ENCODE measurements at regions not wholly inside any gene's neighbourhood (a gene's known extent, or its start where the extent isn't known, plus 50 kb on each side); places are given as distances from the start of the nearest gene placed in this dataset.

DNA sequence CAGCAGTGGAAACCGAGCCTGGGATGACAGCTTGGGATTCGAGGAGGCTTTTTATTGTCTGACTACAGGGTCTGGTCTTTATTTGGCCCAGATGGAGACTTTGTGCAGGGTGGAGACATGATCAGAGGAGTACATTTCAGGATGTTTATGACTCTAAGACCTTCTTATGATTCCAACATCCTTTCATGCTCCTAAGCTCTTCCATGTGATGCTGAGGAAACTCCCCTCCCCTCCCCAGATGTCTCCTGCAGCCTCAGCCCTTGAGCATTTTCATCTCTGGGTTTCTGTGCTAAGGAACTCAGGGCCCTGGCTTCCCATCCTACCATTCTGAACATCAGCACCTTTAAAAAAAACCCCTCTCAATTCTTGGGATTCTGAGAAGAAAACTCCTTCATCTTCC lies 186.6 kb downstream of the SOX4 start:
- Histone ChIP-seq H3K4me1 (no peaks in the 10 kb centered on the region), H3K27me3 (no peaks in the 10 kb centered on the region), H3K36me3 (no peaks in the 10 kb centered on the region), H3K27ac (replicated peaks in 1 of 4) (no peak overlapping the region), H3K9me3 (no peaks in the 10 kb centered on the region), H3K4me3 (no peak overlapping the region)
- DNase-seq (ENCODE audit: extremely low spot score), result no peak
- TF ChIP-seq EP300 (IDR thresholded peaks at IDR 0.05), result no peak
- TF ChIP-seq, protein P1, sequence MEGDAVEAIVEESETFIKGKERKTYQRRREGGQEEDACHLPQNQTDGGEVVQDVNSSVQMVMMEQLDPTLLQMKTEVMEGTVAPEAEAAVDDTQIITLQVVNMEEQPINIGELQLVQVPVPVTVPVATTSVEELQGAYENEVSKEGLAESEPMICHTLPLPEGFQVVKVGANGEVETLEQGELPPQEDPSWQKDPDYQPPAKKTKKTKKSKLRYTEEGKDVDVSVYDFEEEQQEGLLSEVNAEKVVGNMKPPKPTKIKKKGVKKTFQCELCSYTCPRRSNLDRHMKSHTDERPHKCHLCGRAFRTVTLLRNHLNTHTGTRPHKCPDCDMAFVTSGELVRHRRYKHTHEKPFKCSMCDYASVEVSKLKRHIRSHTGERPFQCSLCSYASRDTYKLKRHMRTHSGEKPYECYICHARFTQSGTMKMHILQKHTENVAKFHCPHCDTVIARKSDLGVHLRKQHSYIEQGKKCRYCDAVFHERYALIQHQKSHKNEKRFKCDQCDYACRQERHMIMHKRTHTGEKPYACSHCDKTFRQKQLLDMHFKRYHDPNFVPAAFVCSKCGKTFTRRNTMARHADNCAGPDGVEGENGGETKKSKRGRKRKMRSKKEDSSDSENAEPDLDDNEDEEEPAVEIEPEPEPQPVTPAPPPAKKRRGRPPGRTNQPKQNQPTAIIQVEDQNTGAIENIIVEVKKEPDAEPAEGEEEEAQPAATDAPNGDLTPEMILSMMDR (IDR thresholded peaks at IDR 0.05), result no peak
- no peak for TF ChIP-seq POLR2A (IDR thresholded peaks at IDR 0.05; ENCODE audit: low read depth)
- TF ChIP-seq POLR2AphosphoS5 (IDR thresholded peaks at IDR 0.05), result no peak
- intact Hi-C loops (cut with DNase I), result no loop called here
- 50% methylated on average over 2 of the region's 2 CpGs for WGBS

DNA sequence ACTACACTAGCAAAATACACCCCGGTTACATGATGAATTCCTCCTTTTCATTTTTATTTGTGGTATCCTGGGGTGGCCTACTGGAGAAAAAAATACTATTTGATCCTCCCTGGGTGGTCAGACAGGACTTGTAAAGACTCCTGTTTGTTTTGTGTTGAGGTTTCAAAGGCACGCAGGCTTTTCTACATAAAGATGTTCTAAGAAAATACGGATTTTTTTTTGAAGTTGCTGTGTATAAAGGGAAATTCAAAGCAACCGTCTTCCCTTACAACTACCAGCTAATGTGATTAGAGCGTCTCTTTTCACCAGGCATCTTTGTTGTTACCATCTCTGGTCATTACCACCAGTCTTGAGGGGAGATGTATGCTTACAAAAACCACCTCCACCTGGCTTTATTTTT lies 187.1 kb downstream of the SOX4 start:
- no peaks in the 10 kb centered on the region for H3K27me3 ChIP-seq
- H3K4me3 ChIP-seq, result no peak overlapping the region
- H3K27ac ChIP-seq (replicated peaks in 1 of 4), result no peak overlapping the region
- intact Hi-C loops (cut with DNase I), result no loop called here
- no peak for DNase-seq (ENCODE audit: extremely low spot score)
- no peaks in the 10 kb centered on the region for H3K4me1 ChIP-seq
- no peaks in the 10 kb centered on the region for H3K36me3 ChIP-seq
- 75% methylated on average over 5 of the region's 5 CpGs for WGBS
- no peaks in the 10 kb centered on the region for H3K9me3 ChIP-seq
- no peak for TF ChIP-seq POLR2AphosphoS5 (IDR thresholded peaks at IDR 0.05)
- TF ChIP-seq EP300 (IDR thresholded peaks at IDR 0.05), result no peak
- TF ChIP-seq POLR2A (IDR thresholded peaks at IDR 0.05; ENCODE audit: low read depth), result no peak
- TF ChIP-seq, protein P1 (IDR thresholded peaks at IDR 0.05), result no peak

DNA sequence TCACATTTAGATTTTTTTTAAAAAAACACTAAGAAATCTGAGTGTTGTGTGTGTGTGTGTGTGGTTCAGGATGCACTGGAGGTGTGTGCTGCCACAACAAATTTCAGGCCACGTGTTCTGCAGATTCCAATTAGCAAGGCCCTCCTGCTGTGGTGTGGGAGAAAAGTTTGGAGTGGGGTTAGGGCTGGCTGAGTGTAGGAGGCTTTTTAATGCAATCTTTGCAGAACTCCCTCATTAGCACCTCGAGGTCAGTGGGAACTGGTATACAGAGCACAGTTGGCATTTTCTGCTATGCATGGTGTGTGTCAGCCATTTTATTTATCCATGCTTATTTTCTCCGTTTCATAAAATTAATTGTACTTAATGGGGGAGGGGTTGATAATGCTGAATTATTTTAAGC lies 187.6 kb downstream of the SOX4 start:
- no peak for DNase-seq (ENCODE audit: extremely low spot score)
- Histone ChIP-seq H3K4me3 (no peak overlapping the region), H3K27ac (replicated peaks in 1 of 4) (no peak overlapping the region), H3K27me3 (no peaks in the 10 kb centered on the region), H3K4me1 (no peaks in the 10 kb centered on the region), H3K9me3 (no peaks in the 10 kb centered on the region), H3K36me3 (no peaks in the 10 kb centered on the region)
- 74% methylated on average over 3 of the region's 3 CpGs for WGBS
- TF ChIP-seq POLR2A (IDR thresholded peaks at IDR 0.05; ENCODE audit: low read depth) (no peak), POLR2AphosphoS5 (IDR thresholded peaks at IDR 0.05) (no peak), EP300 (IDR thresholded peaks at IDR 0.05) (no peak)
- TF ChIP-seq, protein P1 (IDR thresholded peaks at IDR 0.05), result no peak
- intact Hi-C loops (cut with DNase I), result no loop called here

- WGBS, result 91% methylated on average over 1 of the region's 1 CpG
- TF ChIP-seq EP300 (IDR thresholded peaks at IDR 0.05), result no peak
- H3K4me1 ChIP-seq, result no peaks in the 10 kb centered on the region
- no peaks in the 10 kb centered on the region for H3K36me3 ChIP-seq
- H3K27ac ChIP-seq (replicated peaks in 1 of 4), result no peak overlapping the region
- H3K27me3 ChIP-seq, result no peaks in the 10 kb centered on the region
- no peak for DNase-seq (ENCODE audit: extremely low spot score)
- no peak overlapping the region for H3K4me3 ChIP-seq
- intact Hi-C loops (cut with DNase I), result no loop called here
- no peaks in the 10 kb centered on the region for H3K9me3 ChIP-seq
Observed at GRCh38 chr6:21785164-21785563, 191.6 kb downstream of the SOX4 start.

- no peak overlapping the region for H3K27ac ChIP-seq (replicated peaks in 1 of 4)
- no peak for TF ChIP-seq POLR2AphosphoS5 (IDR thresholded peaks at IDR 0.05)
- no peak for TF ChIP-seq POLR2A (IDR thresholded peaks at IDR 0.05; ENCODE audit: low read depth)
- TF ChIP-seq EP300 (IDR thresholded peaks at IDR 0.05), result no peak
- TF ChIP-seq, protein P1 (IDR thresholded peaks at IDR 0.05), result no peak
- no peaks in the 10 kb centered on the region for H3K36me3 ChIP-seq
- H3K9me3 ChIP-seq, result no peaks in the 10 kb centered on the region
- H3K4me3 ChIP-seq, result no peak overlapping the region
- H3K27me3 ChIP-seq, result no peaks in the 10 kb centered on the region
- no peaks in the 10 kb centered on the region for H3K4me1 ChIP-seq
- 56% methylated on average over 3 of the region's 3 CpGs for WGBS
- intact Hi-C loops (cut with DNase I), result no loop called here
- no peak for DNase-seq (ENCODE audit: extremely low spot score)
Observed at GRCh38 chr6:21791056-21791455, 197.5 kb downstream of the SOX4 start.

Data from esophagus muscularis mucosa (tissue), 4 donors.